Embryonic facial prominence (tissue), 1 donor: ENCODE measurements at regions not wholly inside any gene's neighbourhood (a gene's known extent, or its start where the extent isn't known, plus 50 kb on each side); places are given as distances from the start of the nearest gene placed in this dataset.

Source experiments
- DNase-seq: peaks from one replicate; pipeline ENCODE4 v3.0.0-alpha.2; 2016; ENCODE audit errors: extremely low spot score

DNA sequence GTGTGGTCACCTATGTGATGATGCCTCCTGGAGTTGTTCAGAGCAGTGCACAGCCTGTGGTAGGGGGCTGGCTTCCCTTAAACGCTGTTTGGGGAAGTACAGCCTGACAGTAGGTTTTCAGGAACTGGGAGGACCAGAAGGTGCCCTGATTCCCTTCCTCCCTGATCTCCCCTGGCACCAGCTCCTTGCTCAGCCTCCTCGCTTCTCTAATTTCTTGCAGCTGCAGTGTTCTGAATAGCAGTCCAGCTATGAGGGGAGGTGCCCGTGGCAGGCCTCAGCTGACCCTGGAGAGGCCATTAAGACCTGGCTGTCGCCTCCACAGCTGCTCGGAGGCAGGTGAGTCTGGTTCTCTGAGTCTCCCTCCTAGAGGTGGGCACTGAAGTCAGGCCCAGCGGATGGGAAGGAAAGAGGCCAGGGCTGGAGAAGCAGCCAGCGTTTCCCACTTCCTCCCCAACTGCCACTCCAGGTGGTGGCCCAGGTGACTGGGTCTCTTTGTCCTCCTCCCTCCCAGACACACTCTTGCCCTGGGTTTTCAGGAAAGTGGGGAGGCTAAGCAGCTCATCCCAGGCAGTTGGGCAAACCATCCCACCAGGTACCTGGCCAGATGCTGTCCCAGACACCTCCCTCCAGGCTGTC, 52.0 kb upstream of the RPL11 start:
- DNase-seq, result no peak

DNA sequence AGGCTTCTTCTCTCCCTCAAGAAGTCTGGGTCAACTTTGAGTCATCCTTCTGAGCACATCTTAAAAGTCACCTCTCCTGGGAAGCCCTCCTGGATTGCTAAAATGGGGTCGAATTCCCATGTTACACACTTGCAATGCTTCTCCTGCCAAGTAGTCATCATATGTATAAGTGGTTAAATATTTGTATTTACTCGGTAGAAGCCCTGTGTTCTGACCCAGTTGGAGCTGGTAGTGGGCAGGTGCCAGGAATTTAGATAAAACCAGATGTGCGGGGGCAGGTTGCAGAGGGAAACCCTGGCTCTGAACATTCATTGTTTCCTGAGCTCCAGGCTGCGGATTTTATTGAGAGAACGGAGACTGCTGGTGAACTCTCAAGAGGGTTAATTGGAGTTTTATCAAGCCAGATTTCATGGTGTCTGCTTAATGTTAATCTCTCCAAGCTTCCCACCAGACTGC, 52.8 kb upstream of the RPL11 start:
- peak; percentile 14 for DNase-seq

DNA sequence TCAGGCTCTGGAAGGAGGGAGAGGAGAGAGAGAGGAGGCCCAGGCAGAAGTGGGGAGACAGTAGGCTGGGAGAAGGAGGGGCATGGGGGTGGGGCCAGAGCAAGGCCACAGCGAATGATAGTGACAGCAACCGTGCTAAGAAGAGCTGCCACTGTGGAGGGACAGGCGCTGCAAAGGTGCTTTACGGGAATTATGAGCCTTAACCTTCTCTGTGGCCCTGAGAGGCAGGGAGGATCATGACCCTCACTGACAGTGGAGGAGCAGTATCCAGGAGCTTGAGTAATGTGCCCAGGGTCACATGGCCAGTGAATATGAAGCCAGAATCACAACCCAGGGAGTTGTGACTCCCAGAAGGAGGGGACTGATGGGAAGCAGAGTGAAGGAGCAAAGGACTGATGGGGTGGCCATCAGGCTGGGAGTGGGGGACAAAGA, 53.4 kb upstream of the RPL11 start:
- no peak for DNase-seq

DNA sequence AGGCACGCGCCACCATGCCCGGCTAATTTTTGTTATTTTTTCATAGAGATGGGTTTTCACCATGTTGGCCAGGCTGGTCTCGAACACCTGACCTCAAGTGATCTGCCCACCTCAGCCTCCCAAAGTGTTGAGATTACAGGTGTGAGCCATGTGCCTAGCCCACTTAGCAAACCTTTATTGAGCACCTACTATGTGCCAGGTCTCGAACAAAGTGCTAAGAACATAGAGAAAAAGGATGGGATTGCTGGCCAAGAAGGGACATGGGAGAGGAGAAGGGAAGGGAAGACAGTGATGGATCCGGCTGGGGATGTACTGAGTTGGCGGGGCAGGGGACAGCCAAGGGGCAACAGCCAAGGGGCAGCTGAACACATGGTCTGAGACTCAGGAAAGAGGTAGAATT, 55.6 kb upstream of the RPL11 start:
- no peak for DNase-seq

DNA sequence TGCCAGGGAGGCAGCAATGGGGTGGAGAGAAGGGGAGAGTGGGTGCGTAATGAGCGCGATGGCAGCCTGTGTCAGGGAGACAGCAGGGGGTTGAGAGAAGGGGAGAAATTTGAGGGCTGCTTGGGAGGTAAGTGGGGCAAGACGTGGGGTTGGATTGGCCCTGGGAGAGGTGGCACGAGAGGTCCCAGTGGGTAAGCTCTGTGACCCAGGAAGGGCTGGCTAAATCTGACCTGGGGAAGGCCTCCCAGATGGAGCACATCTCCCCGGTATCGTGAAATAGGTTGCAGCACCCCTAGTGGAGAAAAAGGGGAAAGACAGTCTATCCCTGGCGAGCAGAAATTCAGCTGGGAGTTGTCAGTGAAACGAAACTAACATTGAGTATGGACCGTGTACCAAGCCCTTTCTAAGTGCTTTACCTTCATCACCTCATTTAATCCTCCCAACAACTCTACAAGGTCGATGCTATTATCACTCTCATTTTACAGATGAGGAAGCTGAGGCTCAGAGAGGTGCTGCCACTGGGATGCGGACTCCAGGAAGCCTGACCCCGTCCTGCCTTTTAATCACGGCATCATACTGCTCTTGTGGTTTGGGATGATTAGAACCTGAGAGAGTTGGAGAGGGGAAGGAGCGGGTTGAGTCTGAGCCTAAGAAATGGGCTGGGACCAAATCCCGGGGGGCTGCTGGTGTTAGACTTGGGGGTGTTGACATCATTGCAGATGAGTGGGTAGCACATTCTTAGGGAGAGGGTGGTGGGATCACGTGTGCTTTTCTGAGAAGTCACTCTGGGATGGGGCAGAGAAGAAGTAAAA, 56.6 kb upstream of the RPL11 start:
- peak; percentile 29 for DNase-seq

DNA sequence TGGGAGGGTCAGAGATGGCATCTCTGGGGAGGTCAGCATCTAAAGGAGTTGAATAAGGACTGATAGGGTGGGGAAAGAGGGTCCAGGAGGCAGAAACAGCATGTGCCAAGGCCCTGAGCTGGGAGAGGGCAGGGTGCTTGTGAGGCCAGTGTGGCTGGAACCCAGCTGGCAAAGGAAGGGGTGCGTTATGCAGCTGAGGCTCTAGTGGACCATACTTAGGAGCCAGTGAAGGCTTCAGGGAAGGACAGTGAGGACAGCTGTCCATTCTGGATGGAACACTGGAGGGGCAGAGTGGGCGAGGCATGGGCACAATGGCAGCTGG, 57.1 kb upstream of the RPL11 start:
- no peak for DNase-seq

DNA sequence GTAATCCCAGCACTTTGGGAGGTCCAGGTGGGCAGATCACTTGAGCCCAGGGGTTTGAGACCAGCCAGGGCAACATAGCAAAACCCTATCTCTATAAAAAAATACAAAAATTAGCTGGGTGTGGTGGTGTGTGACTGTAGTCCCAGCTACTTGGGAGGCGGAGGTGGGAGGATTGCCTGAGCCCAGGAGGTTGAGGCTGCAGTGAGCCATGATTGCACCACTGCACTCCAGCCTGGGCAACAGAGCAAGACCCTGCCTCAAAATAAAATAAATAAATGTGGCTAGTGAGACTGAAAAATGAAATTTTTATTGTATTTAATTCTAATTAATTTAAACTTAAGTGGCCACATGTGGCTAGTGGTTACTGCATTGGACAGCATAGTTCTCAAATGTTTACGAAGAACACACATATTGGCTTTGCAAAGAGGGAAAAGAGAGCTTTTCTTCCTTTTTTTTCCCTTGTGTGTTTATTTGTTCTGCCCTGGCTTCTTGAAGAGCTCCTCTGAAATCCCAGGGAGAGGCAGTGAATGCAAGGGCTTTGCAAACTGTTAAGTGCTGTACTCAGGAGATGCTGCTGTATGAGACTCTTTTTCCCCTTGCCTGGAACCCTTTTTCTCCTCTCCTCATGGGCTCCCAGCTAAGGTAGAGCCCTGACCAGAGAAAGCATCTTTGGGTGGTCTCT, 59.0 kb upstream of the RPL11 start:
- no peak for DNase-seq

DNA sequence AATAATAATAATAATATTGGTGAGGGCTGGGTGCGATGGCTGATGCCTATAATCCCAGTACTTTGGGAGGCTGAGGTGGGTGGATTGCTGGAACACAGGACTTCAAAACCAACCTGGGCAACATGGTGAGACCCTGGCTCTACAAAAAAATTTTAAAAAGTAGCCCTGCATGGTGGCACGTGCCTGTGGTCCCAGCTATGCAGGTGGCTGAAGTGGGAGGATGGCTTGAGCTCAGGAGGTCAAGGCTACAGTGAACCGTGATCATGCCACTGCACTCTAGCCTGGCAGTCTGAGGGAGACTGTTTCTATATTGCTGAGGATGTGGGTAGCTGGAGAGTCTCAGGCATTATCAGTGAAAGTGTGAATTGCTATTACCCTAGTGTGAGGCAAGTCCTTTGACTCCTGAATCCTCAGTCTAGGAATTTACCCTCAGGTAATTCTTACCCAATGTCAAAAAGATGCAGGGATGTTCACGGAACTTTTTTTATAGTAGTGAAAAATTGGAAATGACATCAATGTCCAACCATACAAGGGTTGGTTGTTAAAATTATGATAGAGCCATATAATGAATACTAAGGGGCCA, 61.8 kb upstream of the RPL11 start:
- no peak for DNase-seq

DNA sequence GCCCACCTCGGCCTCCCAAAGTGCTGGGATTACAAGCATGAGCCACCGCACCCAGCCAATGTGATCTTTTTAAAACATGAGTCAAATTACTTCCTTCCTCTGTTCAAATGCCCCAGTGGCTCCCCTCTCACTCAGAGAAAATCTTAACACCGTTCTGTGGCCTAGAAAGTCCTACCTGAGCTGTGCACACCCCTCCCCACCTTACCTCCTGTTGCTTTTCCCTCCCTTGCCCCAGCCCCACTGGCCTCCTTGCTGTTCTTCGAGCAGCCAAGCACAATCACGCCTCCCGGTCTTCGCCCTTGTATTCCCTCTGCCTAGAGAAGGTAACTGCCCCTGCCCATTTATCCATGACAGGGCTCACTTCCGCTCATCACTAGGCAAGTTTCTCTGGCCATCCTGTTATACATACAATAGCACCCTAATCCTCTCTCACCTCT, 62.6 kb upstream of the RPL11 start:
- no peak for DNase-seq

DNA sequence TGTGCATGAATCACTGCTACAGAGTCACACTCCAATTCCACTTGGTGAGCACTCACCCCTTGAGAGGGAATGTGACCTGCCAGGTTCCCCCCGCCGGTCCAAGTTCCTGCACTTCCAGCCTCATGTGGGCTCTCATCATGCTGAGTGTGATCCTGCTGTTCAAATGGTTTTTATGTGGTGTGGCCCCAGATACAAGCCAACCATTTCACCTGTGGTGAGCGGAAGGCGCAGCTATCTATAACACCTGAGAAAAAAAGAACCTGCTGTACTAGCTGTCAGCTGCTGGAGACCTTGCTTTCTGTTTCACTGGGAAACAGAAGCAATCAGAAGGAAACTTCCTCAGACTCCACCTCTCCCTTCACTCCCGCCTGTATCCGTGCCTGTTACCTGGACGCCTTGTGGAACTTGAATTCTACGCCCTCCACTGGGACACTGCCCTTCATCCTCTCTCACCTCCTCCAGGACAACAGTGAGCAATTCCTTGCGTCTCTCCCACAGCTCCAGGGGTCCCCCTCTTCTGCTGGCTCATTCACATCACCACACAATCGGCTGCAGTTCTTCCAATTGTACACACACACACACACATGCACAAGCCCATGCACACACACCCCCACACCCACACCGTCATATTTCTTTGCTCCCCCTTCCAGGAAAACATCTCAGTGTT, 64.4 kb upstream of the RPL11 start:
- DNase-seq, result no peak

DNA sequence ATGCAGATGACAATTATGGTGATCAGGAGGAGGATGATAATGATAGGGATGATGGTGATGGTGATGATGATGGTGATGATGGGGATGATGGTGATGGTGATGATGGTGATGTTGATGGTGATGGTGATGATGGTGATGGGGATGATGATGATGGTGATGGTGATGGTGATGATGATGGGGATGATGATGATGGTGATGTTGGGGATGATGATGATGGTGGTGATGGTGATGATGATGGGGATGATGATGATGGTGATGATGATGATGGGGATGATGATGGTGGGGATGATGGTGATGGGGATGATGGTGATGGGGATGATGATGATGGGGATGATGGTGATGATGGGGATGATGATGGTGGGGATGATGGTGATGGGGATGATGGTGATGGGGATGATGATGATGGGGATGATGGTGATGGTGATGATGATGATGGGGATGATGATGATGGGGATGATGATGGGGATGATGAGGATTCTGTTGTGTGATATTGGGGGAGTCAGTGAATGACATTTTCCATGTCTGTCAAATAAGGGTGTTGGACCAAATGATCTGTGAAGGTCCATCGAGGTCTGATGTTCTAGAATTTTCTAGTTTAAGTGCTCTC, 65.6 kb upstream of the RPL11 start:
- DNase-seq, result no peak

DNA sequence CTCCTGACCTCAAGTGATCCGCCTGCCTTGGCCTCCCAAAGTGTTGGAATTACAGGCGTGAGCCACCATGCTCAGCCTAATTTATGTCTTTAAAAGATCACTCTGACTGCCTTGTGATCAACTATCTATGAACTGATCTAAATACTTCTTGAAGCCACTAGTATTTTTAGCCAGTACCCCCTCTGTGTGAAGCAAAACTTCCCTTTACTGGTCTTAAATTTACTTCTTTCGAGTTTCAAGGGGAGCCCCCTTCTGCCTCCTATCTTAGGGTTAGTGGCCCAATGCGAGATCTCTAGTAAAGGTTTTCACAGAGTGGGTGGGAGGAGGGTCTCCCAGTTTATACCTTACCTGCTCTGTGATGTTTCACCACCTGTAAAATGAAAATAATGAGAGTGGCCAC, 66.1 kb upstream of the RPL11 start:
- DNase-seq, result no peak

DNA sequence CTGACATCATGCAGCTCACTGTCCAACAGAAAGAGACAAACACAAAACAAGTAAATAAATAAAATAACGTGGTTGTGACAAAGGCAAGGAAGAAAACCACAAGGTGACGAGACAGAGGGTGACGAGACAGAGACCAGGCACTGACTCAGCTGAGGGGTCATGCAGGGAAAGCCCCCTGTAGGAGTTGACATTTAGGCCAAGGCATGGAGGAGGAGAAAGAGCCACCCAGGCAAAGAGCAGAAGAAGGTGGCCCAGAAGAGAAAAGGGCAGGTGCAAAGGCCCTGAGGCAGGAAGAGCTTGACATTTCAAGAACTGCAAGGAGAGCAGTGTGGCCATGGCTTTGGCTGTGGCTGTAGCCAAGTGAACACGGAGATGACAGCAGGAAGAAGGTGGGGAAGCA, 65.1 kb upstream of the ID3 start:
- no peak for DNase-seq

DNA sequence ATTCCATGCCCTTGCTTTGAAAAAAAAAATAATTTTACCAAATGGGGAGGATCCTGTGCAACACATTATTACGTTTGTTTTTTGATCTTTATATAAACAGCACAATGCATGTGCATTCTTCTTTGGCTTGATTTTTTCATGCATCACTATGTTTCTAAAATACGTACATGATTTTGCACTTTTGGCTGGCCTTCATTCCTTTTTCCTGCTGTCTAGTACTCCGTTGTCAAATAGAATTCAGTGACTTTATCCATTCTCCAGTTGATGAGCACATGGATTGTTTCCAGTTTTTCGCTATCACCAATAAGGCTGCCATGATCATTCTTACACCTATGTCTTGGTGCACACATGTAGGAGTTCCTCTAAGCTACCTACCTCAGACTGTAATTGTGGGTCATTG, 63.0 kb upstream of the ID3 start:
- DNase-seq, result no peak

DNA sequence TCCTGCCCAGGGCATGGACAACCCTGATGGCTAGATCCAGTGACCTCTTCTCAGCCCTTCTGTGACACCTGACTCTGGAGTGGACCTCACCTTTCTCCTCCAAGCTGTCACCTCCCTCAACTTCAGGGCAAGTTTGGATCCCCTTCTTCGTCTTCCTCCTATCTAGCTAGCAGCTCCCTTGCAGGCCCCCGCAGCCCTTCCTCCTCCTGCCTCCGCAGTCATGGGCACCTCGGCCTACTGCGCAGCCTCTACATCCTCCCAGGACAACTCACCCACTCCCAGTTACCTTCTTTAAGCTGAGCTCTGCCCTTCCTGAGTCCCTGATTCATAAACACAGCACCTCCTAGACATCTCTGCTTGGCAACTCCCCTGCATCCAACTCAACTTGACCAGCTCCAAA, 61.3 kb upstream of the ID3 start:
- DNase-seq, result no peak

DNA sequence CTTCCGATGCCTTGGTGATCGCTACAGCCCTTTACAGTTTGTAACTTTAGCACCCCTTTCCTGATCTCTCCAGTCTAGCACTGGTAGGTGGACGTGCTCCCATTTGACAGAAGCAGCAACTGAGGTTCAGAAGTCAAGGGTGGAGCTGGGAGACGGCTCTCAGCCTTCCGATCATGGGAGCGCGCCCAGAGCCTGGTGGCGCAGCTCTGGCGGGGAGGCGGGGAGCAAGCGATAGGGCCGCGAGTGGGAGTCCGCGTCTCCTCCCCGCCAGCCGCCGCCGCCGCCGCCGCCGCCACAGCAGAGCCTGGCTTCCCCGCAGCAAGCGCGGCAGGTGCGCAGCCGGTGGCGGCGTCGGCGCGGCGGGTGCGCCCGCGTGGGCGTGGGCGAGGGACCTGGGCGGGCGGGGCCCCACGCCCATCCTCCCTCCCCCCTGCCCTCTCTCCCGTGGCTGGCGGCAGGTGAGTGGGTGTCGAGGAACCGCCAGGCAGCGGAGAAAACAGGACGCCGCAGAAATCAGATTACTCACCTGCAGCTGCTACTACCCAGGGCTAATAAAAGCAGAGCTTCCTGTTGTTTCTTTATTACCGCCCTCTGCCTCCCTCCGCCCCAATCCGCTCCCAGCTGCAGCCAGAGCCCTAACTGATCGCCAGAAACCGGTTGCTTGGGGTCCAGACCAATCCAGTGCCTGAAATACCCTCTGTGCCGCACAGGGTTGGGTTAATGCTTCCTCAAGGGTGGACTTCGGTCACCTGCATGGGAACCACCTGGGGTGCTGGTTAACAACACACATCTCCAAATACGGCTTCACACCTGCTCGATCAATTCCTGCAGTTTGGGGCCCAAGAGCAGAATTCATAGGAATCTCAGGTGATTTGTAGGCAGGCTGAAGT, 60.2 kb upstream of the ID3 start:
- DNase-seq, result no peak

DNA sequence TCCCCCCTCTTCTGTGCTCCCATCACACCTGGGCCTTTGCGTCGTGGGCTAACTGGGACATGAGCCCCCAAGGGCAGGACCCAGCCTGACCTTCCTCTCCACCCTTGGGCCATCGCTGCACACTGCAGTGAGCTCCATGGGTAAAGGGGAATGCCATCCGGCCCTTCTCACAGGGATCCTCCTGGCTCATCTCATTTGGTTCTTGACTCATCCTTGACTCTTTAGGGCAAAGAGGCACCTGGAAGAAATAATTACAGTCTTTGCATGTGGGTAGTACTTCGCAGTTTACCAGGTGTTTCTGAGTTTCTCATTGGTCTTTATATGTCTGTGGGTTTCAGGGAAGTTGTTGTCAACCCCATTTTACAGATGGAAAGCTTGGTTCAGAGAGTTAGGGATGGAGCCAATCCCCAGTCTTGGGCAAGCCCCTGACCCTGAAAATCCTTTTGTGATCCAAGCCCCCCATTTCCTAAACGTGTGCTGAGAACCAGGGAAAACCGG, 59.3 kb upstream of the ID3 start:
- DNase-seq, result no peak

DNA sequence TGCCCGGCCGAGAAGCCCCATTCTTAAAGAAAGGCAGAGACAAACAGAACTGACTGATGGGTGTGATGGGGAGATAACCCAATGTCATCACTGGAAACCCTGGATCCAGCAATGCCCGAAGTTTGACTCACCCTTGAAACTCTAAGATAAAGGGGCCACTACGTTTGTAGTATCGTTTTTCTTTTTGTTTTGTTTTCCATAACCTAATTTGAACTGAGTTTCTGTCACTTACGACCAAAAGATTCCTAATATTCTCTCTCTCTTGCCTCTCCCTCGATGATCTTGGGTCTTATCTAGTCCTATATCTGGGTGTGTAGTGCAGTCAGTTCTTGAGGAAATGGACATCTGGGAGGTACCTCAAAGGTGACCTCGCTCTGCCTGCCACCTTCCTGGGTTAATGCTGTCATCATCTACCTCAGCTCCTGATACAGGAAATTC, 57.8 kb upstream of the ID3 start:
- no peak for DNase-seq

DNA sequence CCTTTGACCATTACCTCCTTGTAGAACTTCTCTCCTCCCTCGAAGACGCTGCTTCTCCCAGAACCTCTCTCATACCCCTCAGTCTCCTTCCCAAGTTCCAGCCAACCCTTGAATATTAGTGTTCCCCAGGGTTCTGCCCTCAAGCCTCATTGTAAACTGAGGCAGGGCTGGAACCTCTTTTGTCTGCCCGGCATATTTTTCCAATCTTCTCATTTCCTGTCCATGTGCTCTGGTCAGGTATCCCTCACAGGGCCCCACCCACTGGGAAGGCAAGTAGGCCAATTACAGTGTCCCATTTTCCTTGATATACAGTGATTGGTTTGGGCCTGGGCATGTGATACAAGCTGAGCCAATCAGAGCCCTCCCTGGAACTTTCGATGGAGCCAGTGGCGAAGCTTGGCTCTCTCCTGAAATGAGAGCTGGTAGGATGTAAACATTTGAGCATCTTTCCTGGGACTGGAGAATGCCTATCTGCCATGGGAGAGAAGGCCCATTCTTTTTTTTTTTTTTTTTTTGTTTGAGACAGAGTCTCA, 57.1 kb upstream of the ID3 start:
- no peak for DNase-seq

DNA sequence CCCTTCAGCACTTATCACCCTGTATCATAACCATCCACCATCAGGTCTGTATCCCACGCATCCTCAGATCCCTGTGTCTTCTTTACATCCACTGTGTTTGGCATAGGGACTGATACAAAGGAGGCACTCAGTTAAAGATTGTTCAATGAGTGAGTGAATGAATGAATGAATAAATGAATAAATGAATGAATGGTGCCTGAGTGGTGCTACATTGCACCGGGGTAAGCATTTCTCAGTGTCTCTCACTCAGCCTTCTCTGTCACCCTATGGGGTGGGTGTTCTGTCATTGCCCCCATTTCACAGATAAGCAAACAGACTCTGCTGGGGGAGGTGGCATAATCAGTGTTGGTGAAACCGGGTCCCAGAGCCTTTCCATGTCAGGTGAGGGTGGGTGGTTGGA, 56.6 kb upstream of the ID3 start:
- no peak for DNase-seq
